Adrenal gland (tissue), 5 donors: ENCODE measurements at regions not wholly inside any gene's neighbourhood (a gene's known extent, or its start where the extent isn't known, plus 50 kb on each side); places are given as distances from the start of the nearest gene placed in this dataset.

Experiments
- POLR2A ChIP-seq, 2 donors: fragments of 450-650 bp; IDR thresholded peaks; one replicate each; pipeline ENCODE4 v1.6.1; 2017; ENCODE audit warnings: antibody characterized with exemption in 2 of 2, mild to moderate bottlenecking in 2 of 2, moderate library complexity in 1 of 2
- TF ChIP-seq, protein P1 (sequence below), 6 experiments: fragments of 450-650 bp in 4 of 6; fragments of 200-600 bp in 2 of 6; sonication (generic) in 1 of 6; IDR thresholded peaks; 1 replicate in 5 of 6; 2 replicates in 1 of 6; pipeline versions ENCODE4 v1.5.1 to v1.8.0; 2016 to 2021; ENCODE audit warnings: antibody characterized with exemption in 6 of 6, mild to moderate bottlenecking in 2 of 6, moderate library complexity in 1 of 6
- donor health status: DM: no; HTN: no; CAD: no.

GRCh38 chr12:102297412-102297811 is 99.8 kb upstream of the PMCH start:
- TF ChIP-seq, protein P1, sequence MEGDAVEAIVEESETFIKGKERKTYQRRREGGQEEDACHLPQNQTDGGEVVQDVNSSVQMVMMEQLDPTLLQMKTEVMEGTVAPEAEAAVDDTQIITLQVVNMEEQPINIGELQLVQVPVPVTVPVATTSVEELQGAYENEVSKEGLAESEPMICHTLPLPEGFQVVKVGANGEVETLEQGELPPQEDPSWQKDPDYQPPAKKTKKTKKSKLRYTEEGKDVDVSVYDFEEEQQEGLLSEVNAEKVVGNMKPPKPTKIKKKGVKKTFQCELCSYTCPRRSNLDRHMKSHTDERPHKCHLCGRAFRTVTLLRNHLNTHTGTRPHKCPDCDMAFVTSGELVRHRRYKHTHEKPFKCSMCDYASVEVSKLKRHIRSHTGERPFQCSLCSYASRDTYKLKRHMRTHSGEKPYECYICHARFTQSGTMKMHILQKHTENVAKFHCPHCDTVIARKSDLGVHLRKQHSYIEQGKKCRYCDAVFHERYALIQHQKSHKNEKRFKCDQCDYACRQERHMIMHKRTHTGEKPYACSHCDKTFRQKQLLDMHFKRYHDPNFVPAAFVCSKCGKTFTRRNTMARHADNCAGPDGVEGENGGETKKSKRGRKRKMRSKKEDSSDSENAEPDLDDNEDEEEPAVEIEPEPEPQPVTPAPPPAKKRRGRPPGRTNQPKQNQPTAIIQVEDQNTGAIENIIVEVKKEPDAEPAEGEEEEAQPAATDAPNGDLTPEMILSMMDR (IDR thresholded peaks at IDR 0.05): no peak
- no peak for TF ChIP-seq POLR2A (IDR thresholded peaks at IDR 0.05)
